ENCODE measurements at regions not wholly inside any gene's neighbourhood (a gene's known extent, or its start where the extent isn't known, plus 50 kb on each side); places are given as distances from the start of the nearest gene placed in this dataset.

DNA sequence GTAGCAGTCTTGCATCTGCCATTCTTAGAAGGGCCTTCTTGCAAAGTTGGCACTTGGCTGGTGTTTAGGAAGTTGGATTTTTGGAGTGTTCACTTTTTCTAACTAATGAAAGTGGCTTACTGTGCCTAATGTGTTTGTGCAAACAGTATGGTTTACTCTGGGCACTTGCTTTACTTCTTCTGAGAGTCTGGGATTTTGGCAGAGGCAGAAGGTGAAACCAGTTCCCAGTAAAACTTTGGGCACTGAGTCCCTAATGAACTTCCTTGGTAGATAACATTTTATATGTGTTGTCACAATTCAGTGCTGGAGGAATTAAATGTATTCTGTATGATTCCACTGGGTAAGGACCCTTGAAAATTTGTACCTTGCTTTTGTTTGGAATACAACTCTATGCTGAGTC is 155.7 kb downstream of the FAM170A start:
- Histone ChIP-seq H4K20me1 (ENCODE audit: control insufficient read depth, insufficient read depth, low read depth, low read length) (no peaks in the 10 kb centered on the region), H3K4me2 (ENCODE audit: low read length) (no peak overlapping the region), H3K4me3 (ENCODE audit: low read length) (no peak overlapping the region), H3K27ac (ENCODE audit: low read depth, low read length) (no peak overlapping the region), H3K4me1 (ENCODE audit: control insufficient read depth, low read length) (no peaks in the 10 kb centered on the region), H3K36me3 (ENCODE audit: control insufficient read depth, low read length) (no peaks in the 10 kb centered on the region), H3F3A (ENCODE audit: control insufficient read depth, insufficient read depth) (no peaks in the 10 kb centered on the region), H3K79me2 (ENCODE audit: control insufficient read depth, low read length) (no peaks in the 10 kb centered on the region), H3K9me2 (replicated peaks; ENCODE audit: control insufficient read depth, low read length) (no peaks in the 10 kb centered on the region), H3K27me3 (ENCODE audit: control insufficient read depth, low read length) (no peaks in the 10 kb centered on the region), H3K9me3 (ENCODE audit: control insufficient read depth, insufficient read depth, low read length) (no peaks in the 10 kb centered on the region)
- TF ChIP-seq, protein P1, sequence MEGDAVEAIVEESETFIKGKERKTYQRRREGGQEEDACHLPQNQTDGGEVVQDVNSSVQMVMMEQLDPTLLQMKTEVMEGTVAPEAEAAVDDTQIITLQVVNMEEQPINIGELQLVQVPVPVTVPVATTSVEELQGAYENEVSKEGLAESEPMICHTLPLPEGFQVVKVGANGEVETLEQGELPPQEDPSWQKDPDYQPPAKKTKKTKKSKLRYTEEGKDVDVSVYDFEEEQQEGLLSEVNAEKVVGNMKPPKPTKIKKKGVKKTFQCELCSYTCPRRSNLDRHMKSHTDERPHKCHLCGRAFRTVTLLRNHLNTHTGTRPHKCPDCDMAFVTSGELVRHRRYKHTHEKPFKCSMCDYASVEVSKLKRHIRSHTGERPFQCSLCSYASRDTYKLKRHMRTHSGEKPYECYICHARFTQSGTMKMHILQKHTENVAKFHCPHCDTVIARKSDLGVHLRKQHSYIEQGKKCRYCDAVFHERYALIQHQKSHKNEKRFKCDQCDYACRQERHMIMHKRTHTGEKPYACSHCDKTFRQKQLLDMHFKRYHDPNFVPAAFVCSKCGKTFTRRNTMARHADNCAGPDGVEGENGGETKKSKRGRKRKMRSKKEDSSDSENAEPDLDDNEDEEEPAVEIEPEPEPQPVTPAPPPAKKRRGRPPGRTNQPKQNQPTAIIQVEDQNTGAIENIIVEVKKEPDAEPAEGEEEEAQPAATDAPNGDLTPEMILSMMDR (IDR thresholded peaks at IDR 0.05; ENCODE audit: low read depth, low read length, poor library complexity, severe bottlenecking), result no peak
- no peak for TF ChIP-seq EZH2phosphoT487 (IDR thresholded peaks at IDR 0.05; ENCODE audit: borderline replicate concordance, low read length)

DNA sequence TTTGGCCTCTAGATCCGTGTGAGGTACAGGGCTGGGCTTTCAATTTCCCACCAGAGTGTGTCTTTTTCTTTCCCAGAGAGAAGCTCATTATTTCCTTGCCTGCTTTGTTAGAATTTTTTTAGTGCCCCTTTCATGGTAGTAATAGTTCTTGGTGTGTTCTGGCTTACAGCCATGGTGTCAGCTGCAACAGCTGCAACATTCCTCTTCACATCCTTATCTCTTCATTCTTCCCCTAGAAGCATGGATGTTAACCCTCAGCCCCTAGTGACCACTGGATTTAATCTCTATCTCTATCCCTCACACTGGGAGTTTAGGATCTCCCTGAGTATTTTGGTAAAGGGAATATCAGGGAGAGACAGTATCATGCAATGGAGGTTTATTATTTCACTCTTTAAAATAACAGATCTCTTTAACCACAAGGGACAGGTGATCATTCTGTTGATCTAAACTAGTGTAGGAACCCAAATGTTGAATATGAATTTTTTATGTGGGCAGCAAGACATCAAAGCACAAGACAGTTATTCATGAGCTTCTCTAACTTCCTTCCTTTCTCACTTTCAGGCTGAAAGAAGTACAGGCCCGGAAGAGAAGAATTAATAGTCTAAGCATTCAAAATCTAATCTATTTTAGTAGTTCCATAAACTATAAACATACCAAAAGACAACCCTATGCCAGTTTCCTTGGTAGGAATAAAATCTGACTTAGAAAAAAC is 160.2 kb downstream of the FAM170A start:
- no peaks in the 10 kb centered on the region for H3K4me1 ChIP-seq (ENCODE audit: control insufficient read depth, low read length)
- no peaks in the 10 kb centered on the region for H4K20me1 ChIP-seq (ENCODE audit: control insufficient read depth, insufficient read depth, low read depth, low read length)
- H3K4me3 ChIP-seq (ENCODE audit: low read length), result no peak overlapping the region
- no peak overlapping the region for H3K27ac ChIP-seq (ENCODE audit: low read depth, low read length)
- no peaks in the 10 kb centered on the region for H3K9me3 ChIP-seq (ENCODE audit: control insufficient read depth, insufficient read depth, low read length)
- H3F3A ChIP-seq (ENCODE audit: control insufficient read depth, insufficient read depth), result no peaks in the 10 kb centered on the region
- H3K27me3 ChIP-seq (ENCODE audit: control insufficient read depth, low read length), result no peaks in the 10 kb centered on the region
- TF ChIP-seq, protein P1 (IDR thresholded peaks at IDR 0.05; ENCODE audit: low read depth, low read length, poor library complexity, severe bottlenecking), result no peak
- no peak for TF ChIP-seq EZH2phosphoT487 (IDR thresholded peaks at IDR 0.05; ENCODE audit: borderline replicate concordance, low read length)
- no peaks in the 10 kb centered on the region for H3K36me3 ChIP-seq (ENCODE audit: control insufficient read depth, low read length)
- no peaks in the 10 kb centered on the region for H3K79me2 ChIP-seq (ENCODE audit: control insufficient read depth, low read length)
- H3K4me2 ChIP-seq (ENCODE audit: low read length), result no peak overlapping the region
- H3K9me2 ChIP-seq (replicated peaks; ENCODE audit: control insufficient read depth, low read length), result no peaks in the 10 kb centered on the region

DNA sequence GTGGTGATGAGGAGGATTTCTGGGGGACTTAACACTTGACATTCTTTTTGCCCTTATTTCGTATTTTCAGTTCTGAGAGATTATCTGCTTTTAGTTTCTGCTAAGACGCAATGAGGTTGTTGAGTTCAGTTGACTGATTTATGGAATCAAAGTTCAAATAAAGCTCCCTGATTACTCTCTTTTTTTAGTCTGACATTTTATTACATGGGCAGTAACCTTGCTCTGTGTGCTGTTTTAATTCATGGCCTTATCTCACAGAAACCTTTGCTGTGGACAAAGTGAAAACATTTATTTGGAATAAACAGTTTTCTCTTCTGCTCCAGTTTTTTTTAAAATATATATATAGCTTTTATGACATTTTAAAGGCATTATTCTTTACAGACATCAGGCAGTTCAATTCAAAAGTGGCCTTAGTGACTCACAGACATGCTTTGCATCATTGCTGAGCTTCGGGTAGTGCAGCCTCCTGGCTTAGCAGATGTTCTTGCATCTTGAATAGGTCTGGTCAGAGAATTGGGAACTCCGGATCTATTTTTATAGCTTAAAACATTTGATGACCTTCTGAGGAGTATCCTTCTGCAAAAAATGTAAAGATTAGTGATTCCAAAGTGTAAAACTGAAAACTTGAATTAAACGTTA is 162.9 kb downstream of the FAM170A start:
- Histone ChIP-seq H4K20me1 (ENCODE audit: control insufficient read depth, insufficient read depth, low read depth, low read length) (no peaks in the 10 kb centered on the region), H3K4me2 (ENCODE audit: low read length) (no peak overlapping the region), H3K79me2 (ENCODE audit: control insufficient read depth, low read length) (no peaks in the 10 kb centered on the region), H3K9me2 (replicated peaks; ENCODE audit: control insufficient read depth, low read length) (no peaks in the 10 kb centered on the region), H3F3A (ENCODE audit: control insufficient read depth, insufficient read depth) (no peaks in the 10 kb centered on the region), H3K27me3 (ENCODE audit: control insufficient read depth, low read length) (no peaks in the 10 kb centered on the region), H3K4me1 (ENCODE audit: control insufficient read depth, low read length) (no peaks in the 10 kb centered on the region), H3K36me3 (ENCODE audit: control insufficient read depth, low read length) (no peaks in the 10 kb centered on the region), H3K27ac (ENCODE audit: low read depth, low read length) (no peak overlapping the region), H3K4me3 (ENCODE audit: low read length) (no peak overlapping the region), H3K9me3 (ENCODE audit: control insufficient read depth, insufficient read depth, low read length) (no peaks in the 10 kb centered on the region)
- TF ChIP-seq, protein P1 (IDR thresholded peaks at IDR 0.05; ENCODE audit: low read depth, low read length, poor library complexity, severe bottlenecking), result no peak
- TF ChIP-seq EZH2phosphoT487 (IDR thresholded peaks at IDR 0.05; ENCODE audit: borderline replicate concordance, low read length), result no peak

All from DOHH2 (cell line).